GM12875 (cell line): ENCODE measurements at regions not wholly inside any gene's neighbourhood (a gene's known extent, or its start where the extent isn't known, plus 50 kb on each side); places are given as distances from the start of the nearest gene placed in this dataset.

Experiments
- H3K4me3 ChIP-seq: one replicate; pipeline ENCODE4 v1.5.1; 2011; ENCODE audit warnings: low read depth, low read length, control low read depth
- TF ChIP-seq, protein P1 (sequence below): IDR thresholded peaks from 2 replicates; pipeline ENCODE4 v1.5.1; 2011; ENCODE audit warnings: low read depth, mild to moderate bottlenecking, control low read depth, inconsistent platforms, low read length, moderate library complexity, borderline replicate concordance; ENCODE audit not compliant: insufficient read depth

DNA sequence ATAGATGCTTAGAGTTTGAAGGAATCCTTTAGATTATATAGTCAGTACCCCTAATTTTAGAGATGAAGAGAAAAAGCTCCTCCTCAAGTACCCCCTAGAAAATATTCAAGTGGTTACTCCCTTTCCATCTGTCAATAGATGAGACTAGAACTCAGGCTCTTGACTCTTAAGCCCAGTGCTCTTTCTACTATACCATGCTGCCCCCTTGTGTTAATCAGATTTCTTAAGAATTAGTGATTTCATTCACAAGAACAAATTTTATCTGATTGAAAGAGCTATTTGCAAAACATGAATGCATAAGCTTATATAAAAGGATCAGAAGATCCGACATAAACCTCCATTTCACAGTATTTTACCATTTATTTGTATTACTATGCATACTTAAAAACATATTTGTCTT, 179.3 kb downstream of the TFEC start:
- H3K4me3 ChIP-seq: no peak overlapping the region
- TF ChIP-seq, protein P1, sequence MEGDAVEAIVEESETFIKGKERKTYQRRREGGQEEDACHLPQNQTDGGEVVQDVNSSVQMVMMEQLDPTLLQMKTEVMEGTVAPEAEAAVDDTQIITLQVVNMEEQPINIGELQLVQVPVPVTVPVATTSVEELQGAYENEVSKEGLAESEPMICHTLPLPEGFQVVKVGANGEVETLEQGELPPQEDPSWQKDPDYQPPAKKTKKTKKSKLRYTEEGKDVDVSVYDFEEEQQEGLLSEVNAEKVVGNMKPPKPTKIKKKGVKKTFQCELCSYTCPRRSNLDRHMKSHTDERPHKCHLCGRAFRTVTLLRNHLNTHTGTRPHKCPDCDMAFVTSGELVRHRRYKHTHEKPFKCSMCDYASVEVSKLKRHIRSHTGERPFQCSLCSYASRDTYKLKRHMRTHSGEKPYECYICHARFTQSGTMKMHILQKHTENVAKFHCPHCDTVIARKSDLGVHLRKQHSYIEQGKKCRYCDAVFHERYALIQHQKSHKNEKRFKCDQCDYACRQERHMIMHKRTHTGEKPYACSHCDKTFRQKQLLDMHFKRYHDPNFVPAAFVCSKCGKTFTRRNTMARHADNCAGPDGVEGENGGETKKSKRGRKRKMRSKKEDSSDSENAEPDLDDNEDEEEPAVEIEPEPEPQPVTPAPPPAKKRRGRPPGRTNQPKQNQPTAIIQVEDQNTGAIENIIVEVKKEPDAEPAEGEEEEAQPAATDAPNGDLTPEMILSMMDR: no peak

DNA sequence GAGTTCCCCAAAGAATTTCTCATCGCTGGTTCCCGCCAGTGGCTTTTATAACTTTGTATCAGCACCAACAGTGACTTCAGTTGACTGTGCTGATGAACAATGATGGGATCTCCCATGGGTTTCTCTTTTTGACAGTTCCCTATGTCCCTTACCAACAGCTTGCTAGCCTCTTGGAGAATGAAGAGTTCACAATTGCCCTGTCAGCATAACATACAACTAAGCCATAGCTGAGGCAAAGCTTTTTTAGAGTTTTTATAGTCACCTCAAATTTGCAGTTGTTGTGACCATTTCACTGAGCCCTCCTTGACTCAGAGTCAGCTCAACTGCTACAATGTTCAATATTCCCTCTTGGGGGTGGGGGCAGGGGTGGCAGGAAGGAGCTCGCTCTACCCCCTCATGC, 179.8 kb downstream of the TFEC start:
- TF ChIP-seq, protein P1: no peak
- H3K4me3 ChIP-seq: no peak overlapping the region

DNA sequence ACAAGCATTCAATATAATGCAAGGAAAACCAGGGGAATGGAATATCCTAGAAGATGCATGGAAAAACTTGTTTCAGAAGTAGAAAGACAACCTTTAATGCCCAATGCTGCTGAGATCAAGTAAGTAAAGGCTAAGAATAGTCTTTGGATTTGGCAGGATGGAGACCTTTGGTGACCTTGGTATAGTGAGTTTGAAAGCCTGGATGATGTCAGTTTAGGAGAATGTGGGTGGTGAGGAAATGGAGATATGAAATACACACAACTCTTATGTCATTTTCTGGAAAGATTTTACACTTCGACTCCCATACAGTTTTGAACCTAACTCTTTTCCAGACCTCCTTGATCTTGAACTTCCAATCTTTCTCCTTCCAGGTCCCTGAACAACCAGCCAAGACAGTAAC, 185.7 kb downstream of the TFEC start:
- TF ChIP-seq, protein P1: no peak
- H3K4me3 ChIP-seq: no peak overlapping the region

DNA sequence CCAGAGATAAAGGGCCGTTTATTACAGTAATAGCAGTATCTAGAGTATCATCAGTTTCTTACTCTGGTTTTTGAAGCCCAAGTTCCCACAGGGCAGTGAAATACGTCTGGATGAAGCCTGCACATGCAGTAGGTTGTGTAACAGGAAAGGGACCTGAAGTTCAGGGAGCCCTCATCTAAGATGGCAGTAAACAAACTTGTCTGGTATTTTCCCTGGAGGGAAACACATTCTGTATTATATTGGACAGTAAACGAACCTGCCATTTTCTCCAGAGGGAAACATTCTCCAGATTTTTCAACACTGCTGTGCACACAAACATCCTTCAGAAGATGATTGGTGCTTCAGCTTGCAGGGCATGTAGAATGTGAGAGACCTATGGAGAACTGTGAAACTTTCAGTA, 189.9 kb downstream of the TFEC start:
- H3K4me3 ChIP-seq: no peak overlapping the region
- TF ChIP-seq, protein P1: no peak

DNA sequence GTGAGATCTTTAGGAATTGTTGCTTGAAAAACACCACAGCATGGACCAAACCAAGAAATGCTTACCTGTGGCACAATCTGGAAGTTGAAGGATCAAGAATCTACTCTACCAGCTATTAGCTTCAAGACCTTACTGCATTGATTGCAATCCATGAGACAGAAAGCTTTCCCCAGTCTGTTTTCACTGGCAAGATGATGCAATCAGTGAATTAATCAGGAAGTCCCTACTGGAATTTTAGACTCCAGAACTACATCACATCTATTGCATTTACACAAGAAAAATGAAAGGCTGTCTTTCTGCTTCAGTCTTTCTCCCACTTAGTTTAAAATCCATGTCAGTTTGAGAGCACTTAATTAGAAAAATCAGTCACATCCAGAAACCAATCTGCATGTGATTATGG, 191.7 kb downstream of the TFEC start:
- TF ChIP-seq, protein P1: no peak
- no peak overlapping the region for H3K4me3 ChIP-seq

DNA sequence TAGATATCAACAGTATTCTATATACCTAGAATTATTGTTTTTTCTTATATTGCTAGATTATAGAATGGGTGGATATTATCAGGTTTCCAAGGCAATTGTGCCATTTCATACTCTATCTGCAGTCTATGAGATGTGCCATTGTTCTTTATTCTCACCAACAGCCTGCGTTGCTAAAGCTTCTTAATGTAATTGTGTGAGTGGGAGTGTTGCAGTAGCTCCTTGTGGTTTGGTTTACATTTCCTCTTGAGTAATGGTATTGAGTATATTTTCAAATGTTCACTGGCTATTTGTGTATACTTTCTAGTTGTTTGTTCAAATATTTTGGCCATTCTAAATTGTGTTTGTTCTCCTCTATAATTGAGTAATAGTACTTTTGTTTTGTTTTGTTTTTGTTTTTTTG, 199.2 kb downstream of the TFEC start:
- no peak overlapping the region for H3K4me3 ChIP-seq
- TF ChIP-seq, protein P1: no peak

DNA sequence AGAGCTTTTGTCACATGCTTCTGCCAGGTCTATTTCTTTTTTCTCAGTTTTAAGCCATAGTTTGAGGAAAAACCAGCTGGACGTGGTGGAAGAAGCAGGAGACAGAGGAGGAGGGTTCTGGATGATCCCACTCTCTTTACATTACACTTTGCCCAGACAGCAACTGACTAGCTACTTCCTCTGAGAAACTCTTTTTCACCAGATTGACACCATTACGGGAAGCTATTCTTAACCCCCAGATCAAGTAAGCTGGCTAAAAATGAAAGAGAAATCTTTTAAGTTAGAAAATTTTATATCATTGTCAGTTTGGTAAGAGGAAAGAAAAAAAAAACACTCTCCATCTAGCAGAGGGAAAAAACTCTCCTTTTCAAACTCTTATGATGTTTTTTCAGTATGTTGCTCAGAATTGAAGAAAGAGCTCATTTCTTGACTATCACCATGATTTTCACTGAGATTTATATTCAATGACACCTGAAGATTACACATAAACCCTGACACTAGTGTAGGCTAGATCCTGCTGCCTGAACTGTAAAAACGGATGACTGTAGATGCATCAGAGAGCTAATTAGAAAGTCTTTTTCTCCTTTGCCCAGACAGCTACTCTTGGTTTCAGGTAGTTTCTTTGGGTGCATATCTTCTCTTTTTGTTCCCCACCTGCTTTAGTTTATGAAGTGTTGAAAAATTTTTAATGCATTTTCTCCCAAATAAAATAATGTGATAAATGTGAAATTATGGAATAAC, 203.1 kb downstream of the TFEC start:
- TF ChIP-seq, protein P1: no peak
- no peak overlapping the region for H3K4me3 ChIP-seq
